ENCODE measurements at regions not wholly inside any gene's neighbourhood (a gene's known extent, or its start where the extent isn't known, plus 50 kb on each side); places are given as distances from the start of the nearest gene placed in this dataset.

- intact Hi-C loops (cut with DNase I): no loop called here
- DNase-seq (no peak), ATAC-seq (no peak)
Observed at GRCh38 chr1:194515916-194516315, 1329.5 kb upstream of the B3GALT2 start.

DNA sequence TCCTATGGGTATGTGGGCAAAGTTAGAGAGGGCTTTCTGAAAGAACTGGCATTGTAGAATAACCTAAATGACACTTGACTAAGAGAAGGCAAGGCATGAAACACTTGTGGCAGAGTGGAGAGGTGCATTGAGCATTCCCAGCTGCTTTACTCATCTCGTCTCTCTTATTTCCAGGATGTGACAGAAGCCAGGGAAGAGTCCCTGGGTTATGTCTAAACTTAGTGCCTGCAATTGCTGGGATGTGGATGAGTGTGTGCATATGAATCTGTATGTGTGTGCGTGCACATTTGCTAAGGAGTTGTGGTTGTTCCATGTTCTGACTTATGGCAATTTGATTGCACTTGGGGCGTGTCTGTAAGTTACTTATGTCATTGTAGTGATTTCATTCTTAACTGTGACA lies 1326.5 kb upstream of the B3GALT2 start:
- DNase-seq: no peak
- intact Hi-C loops (cut with DNase I): no loop called here
- peak in 1 of 2 donors; percentile 65 for ATAC-seq

DNA sequence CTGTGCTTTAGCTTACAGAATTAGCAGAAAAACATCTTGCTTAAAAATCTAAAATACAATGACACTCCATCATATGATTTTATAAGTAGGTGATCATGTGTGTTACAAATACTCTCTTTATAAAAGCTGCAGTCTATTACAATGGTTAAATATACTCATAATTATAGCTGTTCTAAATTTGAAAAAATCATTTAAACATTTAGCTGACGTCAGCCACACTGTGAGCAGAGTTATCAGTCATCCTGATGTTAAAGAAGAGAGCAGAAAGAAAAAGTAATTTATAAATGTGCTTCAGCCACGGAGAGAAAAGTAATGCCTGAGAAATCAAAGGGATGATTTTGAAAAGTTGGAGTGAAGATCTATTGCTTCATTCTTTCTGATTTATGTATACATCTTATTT lies 1325.9 kb upstream of the B3GALT2 start:
- DNase-seq (no peak), ATAC-seq (no peak)
- intact Hi-C loops (cut with DNase I): no loop called here

DNA sequence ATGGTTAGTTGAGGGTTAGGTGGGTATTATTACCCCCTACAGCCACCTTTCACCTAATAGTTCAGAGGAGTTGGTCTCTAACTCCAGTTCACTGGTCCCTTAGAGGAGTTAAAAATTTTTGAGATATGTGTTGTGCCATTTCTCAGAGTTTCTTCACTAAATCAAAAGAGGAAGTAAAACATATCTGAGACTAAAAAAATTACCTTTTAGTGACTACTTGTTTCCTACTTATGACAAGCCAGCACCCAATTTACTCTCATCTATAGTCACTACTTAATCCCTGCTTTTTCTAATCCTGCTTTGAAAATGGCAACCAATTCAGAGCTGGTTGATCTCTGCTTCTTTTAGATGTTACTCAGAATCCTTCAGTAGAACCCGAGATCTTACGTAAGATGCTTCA lies 1316.8 kb upstream of the B3GALT2 start:
- DNase-seq (no peak), ATAC-seq (no peak)
- intact Hi-C loops (cut with DNase I): no loop called here

DNA sequence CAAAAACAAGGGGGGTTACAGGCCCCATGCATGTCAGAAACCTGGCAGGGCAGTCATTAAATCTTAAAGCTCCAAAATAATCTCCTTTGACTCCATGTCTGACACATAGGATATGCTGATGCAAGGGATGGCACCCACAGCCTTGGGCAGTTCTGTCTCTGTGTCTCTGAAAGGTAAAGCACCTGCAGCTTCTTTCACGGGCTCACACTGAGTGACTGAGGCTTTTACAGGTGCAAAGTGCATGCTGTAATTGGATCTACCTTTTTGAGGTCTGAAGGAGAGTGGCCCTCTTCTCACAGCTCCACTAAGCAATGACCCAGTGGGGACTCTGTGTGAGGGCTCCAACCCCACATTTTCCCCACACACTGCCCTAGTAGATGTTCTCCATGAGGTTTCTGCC lies 1309.0 kb upstream of the B3GALT2 start:
- intact Hi-C loops (cut with DNase I): no loop called here
- ATAC-seq: no peak

GRCh38 chr1:194487172-194487571 lies 1300.8 kb upstream of the B3GALT2 start:
- ATAC-seq (no peak), DNase-seq (no peak)
- intact Hi-C loops (cut with DNase I): no loop called here

More for the DNA sequence above, 1309.0 kb upstream of the B3GALT2 start:
- no peak for DNase-seq

- ATAC-seq (no peak), DNase-seq (no peak)
- intact Hi-C loops (cut with DNase I): no loop called here
Observed at GRCh38 chr1:194485432-194485831, 1299.0 kb upstream of the B3GALT2 start.

- DNase-seq (no peak), ATAC-seq (no peak)
- intact Hi-C loops (cut with DNase I): no loop called here
Observed at GRCh38 chr1:194478731-194479130, 1292.3 kb upstream of the B3GALT2 start.

DNA sequence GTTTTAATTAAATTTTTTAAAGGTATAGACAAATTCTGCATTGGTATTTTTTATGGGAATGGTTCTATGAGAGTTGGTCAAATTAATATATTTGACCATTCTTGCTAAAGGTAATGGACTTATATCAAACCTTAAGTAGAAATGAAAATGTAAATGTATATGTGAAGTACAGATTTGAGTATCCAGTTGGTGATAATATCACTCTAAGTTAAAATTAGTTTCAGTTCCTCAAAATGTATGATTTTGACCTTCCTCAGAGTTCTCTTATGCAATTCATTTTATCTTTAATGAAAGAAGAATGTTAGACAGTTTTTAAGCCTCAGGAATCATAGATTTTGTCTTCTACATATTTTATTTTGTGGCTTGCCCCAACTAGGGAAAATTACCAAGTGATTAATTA lies 1291.5 kb upstream of the B3GALT2 start:
- DNase-seq (no peak), ATAC-seq (no peak)
- intact Hi-C loops (cut with DNase I): no loop called here

- ATAC-seq (no peak), DNase-seq (no peak)
- intact Hi-C loops (cut with DNase I): no loop called here
Observed at GRCh38 chr1:194476872-194477271, 1290.5 kb upstream of the B3GALT2 start.

- DNase-seq (no peak), ATAC-seq (no peak)
- intact Hi-C loops (cut with DNase I): no loop called here
Observed at GRCh38 chr1:194476351-194476750, 1289.9 kb upstream of the B3GALT2 start.

DNA sequence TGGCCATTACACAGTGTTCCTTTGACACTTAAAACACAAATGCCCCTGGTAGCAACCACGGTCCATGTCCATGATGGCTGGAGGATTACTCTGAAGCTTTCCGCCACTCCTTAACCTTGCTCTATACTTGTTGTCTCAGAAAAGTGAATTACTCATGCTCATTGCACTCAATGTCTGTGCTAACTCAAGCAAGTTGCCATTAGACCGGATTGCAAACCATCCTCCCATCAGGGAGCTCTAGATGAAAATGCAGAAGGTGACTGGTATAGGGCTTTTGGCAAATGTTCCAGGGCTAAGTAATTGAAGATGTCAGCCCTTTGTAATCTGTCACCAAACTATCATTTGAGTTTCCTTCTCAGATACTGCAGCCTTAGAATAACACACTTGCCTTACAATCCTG lies 1288.3 kb upstream of the B3GALT2 start:
- ATAC-seq (no peak), DNase-seq (no peak)
- intact Hi-C loops (cut with DNase I): no loop called here

GRCh38 chr1:194473766-194474165 lies 1287.4 kb upstream of the B3GALT2 start:
- no peak for DNase-seq
- intact Hi-C loops (cut with DNase I): no loop called here
- ATAC-seq: no peak

GRCh38 chr1:194469282-194469681 lies 1282.9 kb upstream of the B3GALT2 start:
- ATAC-seq: no peak
- DNase-seq: no peak
- intact Hi-C loops (cut with DNase I): loop anchor here in 1 of 2 donors (10.0 kb wide), 1 partner anchor 1324 kb away; no protein-coding TSS in a partner anchor

DNA sequence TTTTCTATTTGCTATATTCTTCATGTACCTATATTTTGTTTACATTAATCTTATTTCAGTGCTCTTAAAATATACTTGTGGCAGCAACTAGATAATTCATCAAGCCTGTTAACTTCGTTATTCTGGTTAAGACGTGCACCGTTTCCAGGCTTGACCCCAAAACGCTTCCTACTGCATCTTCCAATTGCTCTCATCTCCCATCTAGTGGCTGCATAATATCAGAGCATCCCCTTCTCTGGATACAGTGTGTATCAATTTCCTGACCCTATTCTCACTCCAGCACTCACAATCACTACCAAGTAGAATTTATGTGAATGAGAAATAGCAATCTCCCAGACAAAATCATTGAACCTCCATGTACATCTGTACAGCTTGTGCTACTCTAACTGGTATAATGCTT lies 1280.3 kb upstream of the B3GALT2 start:
- DNase-seq (no peak), ATAC-seq (peak in 1 of 2 donors; percentile 44)
- intact Hi-C loops (cut with DNase I): loop anchor here in 1 of 2 donors (10.0 kb wide), 1 partner anchor 1322 kb away; no protein-coding TSS in a partner anchor

GRCh38 chr1:194447636-194448035 lies 1261.2 kb upstream of the B3GALT2 start:
- DNase-seq (no peak), ATAC-seq (no peak)
- intact Hi-C loops (cut with DNase I): no loop called here

- no peak for DNase-seq
- no peak for ATAC-seq
- intact Hi-C loops (cut with DNase I): no loop called here
Observed at GRCh38 chr1:194445244-194445643, 1258.8 kb upstream of the B3GALT2 start.

DNA sequence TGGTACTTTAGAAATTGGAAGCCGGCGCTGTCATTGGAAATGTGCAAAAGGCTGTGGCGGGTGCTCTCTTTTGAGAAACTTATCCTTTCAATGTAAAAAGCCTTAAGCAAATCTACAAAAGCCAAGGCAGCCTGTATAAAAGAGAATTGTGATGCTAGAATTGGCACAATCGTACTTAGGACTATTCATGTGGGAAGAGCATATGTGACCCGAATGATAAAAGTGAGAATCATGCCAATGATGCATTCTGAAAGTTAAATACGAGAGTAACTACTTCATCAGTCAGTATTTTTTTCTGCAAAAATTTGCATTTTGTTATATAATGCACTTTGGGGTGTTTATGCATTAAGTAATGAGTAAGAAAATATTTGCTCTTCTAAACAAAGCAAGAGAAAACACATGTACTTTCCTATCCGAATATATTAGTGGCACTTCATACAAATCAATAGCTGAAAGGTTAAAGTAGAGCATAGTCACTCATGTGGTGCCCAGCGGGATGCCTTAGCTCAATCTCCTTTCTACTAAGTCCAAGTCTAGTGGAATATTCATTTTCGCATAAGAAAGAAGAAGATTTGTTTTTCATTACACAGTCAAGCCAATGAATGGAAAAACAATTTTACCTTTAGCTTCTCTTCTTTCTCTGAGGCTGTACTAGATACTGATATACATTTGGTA lies 1256.6 kb upstream of the B3GALT2 start:
- ATAC-seq (no peak), DNase-seq (no peak)
- intact Hi-C loops (cut with DNase I): no loop called here

DNA sequence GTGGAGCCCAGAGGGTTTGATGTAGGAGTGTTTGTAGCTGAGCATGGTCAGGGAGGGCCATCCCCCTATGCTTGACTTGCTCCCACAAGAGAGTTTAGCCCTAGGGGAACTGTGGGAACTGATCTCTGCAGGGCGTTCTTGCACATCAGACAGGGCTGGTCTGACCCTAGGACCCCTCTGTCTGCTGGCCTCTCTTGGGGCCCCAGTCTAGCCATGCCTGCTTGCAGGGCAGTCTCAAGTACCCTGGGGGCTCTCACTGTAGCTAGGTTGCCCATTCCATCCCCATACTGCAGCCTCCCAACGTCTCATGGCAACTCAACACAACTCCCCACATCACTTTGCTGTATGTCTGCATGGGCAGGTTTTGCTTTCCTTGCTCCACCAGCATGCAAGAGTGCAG lies 1250.7 kb upstream of the B3GALT2 start:
- DNase-seq (no peak), ATAC-seq (no peak)
- intact Hi-C loops (cut with DNase I): no loop called here

- no peak for DNase-seq
- intact Hi-C loops (cut with DNase I): no loop called here
- no peak for ATAC-seq
Observed at GRCh38 chr1:194431121-194431520, 1244.7 kb upstream of the B3GALT2 start.

- DNase-seq: no peak
- intact Hi-C loops (cut with DNase I): no loop called here
- no peak for ATAC-seq
Observed at GRCh38 chr1:194420706-194421105, 1234.3 kb upstream of the B3GALT2 start.

DNA sequence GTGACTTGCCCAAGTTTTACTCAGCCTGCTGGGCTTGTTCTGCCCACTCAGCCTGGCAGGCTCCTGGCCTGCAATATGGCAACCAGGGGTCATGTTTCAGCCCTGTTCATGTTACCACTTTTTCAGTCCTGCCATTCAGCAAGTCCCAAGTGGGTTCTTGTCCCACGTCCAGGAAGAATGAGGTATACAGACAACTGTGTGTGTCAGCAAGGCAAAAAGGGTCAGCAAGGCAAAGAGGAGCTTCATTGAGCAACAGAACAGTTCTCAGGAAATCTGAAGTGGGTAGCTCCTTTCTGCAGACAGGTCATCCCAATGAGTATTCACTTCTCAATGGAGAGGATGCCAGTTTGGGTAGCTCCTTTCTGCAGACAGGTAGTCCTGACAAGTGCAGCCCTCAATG lies 1233.3 kb upstream of the B3GALT2 start:
- intact Hi-C loops (cut with DNase I): no loop called here
- no peak for DNase-seq
- ATAC-seq: no peak

Measured in left cardiac atrium (tissue), 4 donors.